ENCODE measurements at regions not wholly inside any gene's neighbourhood (a gene's known extent, or its start where the extent isn't known, plus 50 kb on each side); places are given as distances from the start of the nearest gene placed in this dataset.

DNA sequence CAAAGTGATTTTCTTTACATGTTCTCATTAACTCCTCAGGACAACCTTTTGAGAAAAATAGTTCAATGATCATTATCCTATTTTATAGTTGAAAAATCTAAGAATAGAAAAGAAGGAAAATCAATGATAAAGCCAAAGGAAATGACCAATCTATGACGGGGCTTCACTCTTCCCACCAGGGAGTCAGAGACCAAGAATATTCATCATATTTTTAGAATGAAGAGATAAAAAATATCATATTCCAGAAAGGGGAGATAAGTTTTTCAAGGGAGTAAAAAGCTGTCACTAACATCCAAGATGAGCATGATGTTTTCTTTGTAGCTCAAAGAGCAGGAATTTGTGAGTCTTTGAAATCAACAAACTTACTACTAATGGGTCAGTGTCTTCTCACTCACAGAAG is 71.5 kb upstream of the LPP start:
- TF ChIP-seq, protein P1, sequence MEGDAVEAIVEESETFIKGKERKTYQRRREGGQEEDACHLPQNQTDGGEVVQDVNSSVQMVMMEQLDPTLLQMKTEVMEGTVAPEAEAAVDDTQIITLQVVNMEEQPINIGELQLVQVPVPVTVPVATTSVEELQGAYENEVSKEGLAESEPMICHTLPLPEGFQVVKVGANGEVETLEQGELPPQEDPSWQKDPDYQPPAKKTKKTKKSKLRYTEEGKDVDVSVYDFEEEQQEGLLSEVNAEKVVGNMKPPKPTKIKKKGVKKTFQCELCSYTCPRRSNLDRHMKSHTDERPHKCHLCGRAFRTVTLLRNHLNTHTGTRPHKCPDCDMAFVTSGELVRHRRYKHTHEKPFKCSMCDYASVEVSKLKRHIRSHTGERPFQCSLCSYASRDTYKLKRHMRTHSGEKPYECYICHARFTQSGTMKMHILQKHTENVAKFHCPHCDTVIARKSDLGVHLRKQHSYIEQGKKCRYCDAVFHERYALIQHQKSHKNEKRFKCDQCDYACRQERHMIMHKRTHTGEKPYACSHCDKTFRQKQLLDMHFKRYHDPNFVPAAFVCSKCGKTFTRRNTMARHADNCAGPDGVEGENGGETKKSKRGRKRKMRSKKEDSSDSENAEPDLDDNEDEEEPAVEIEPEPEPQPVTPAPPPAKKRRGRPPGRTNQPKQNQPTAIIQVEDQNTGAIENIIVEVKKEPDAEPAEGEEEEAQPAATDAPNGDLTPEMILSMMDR (IDR thresholded peaks at IDR 0.05) = no peak
- Mint-ChIP-seq H3K36me3 (ENCODE audit: low read depth) (no peaks in the 10 kb centered on the region), H3K27me3 (peaks cover 1% of the 10 kb centered on the region), H3K4me1 (ENCODE audit: low read depth) (peaks cover 3% of the 10 kb centered on the region), H3K9me3 (peaks cover 4% of the 10 kb centered on the region), H3K27ac (no peak overlapping the region), H3K4me3 (no peak overlapping the region)
- intact Hi-C loops (cut with micrococcal nuclease) = no loop called here
- ChIA-PET POLR2A (no interaction called here), CTCF (interaction anchor here (1.1 to 2.7 kb wide), 2 partner anchors 102 to 342 kb away, joined by 3 to 12 read pairs; no protein-coding TSS in a partner anchor)
- no peak for ATAC-seq
- no peak for DNase-seq

DNA sequence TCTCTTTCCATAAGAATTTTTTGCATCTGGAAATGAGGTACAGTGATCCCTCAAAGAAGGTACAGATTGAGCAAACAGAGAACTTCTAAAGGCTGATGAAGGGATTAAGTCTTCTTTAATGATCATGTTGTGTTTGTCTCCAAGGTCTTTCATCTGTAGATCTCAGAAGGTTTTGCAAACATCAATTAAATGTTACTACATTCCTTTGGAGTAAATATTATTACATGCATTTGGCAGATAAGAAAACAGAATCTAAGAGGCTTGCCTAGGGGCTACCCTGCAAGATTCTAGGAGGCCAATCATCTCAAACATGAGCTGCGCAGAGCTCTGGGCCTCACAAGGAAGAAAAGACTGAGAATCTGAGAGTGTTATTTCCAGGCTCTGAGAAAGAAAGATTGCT is 70.9 kb upstream of the LPP start:
- intact Hi-C loops (cut with micrococcal nuclease) = no loop called here
- no peak for ATAC-seq
- no peak for DNase-seq
- no peaks in the 10 kb centered on the region for H3K4me1 Mint-ChIP-seq (ENCODE audit: low read depth)
- H3K9me3 Mint-ChIP-seq = peaks cover 4% of the 10 kb centered on the region
- H3K4me3 Mint-ChIP-seq = no peak overlapping the region
- ChIA-PET CTCF (interaction anchor here (1.1 to 2.7 kb wide), 2 partner anchors 102 to 343 kb away, joined by 3 to 12 read pairs; no protein-coding TSS in a partner anchor), POLR2A (no interaction called here)
- no peaks in the 10 kb centered on the region for H3K36me3 Mint-ChIP-seq (ENCODE audit: low read depth)
- TF ChIP-seq, protein P1 (IDR thresholded peaks at IDR 0.05) = no peak
- no peaks in the 10 kb centered on the region for H3K27me3 Mint-ChIP-seq
- H3K27ac Mint-ChIP-seq = no peak overlapping the region

DNA sequence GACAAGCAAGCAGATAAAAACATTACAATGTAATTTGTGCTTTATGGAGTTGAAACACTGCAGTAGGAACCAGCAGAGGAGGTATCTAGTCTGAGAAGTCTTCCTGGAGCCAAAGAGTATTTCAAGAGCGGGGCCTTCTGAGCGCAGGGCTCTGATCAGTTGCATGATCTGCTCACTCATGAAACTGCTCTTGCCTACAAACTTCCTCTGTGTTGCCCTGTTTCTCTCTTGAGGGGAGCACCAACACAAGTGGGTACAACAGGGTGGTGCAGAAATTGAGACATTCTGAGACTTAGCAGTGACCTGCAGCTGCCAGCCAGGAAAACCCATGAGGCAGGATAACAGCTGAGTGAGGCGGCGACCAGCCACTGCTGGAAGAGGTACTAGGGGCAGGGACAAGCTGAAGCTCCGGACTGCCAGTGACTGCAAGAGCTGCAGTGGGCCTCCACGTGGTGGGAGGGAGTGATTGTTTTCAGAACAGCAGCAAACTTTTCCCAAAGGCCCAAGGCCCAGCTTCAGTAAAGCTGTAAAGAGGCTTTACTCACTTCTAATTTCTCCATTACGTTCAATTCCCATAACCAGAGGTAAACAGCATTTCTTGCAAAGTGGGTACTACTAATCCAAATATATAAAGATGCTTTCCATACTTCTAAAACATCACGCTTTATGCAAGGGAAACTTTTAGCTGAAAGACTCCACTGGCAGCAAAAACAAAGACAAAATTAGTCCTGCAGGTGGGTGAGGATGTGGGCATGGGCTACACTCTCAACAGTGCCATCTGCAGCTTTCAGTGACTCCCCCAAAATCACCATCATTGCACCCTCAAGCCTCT is 69.0 kb upstream of the LPP start:
- Mint-ChIP-seq H3K9me3 (peaks cover 2% of the 10 kb centered on the region), H3K4me3 (no peak overlapping the region), H3K36me3 (ENCODE audit: low read depth) (no peaks in the 10 kb centered on the region), H3K4me1 (ENCODE audit: low read depth) (no peaks in the 10 kb centered on the region), H3K27me3 (no peaks in the 10 kb centered on the region), H3K27ac (no peak overlapping the region)
- ATAC-seq (no peak), DNase-seq (no peak)
- POLR2A ChIA-PET = no interaction called here
- intact Hi-C loops (cut with micrococcal nuclease) = no loop called here
- TF ChIP-seq, protein P1 (IDR thresholded peaks at IDR 0.05) = no peak
- CTCF ChIA-PET = interaction anchor here (0.5 to 1.4 kb wide), 5 partner anchors 111 to 1364 kb away, joined by 3 to 7 read pairs (median 3); no protein-coding TSS in a partner anchor

DNA sequence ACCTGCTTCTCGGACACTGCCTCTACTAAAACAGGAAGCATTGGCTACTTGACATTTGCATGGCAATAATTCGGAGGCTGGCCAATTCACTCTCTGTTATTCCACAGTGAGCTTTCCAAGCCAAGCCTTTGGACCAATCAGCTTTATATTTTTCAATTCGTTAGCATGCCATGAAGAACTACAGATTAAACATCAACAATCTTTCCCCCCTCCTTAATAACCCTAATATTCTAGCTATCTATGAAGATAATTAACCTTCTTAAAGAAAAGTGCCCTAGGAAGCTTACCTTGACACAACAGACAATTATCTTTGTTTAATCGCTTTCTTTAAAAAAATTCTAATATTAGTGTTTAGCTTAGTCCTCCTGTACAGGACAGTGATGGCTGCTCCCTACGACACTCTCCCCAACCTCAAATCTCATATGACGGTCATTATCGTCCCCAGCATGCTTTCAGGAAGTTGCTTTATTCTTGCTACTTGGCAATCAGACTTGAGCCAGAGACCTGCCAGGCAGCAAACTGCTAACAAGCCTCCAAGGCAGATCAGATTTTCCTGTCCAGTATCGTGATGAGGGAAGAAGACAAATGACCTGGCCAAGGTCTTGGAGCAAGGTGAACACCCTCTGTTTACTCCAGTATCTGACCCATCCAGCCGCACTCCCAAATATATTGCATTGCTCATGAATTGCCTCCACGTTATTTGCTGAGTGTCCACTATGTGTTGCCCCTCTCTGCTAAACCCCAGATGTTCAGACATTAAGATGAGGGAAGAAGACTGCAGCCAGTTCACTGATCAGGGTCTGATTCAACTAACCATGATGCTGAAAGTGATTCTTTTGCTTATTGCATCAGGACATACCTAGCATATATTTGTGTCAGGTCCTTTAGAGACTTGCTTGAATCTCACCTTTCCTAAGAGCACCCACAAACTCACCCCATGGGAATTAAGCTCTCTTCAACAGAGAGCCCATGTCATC is 68.1 kb upstream of the LPP start:
- Mint-ChIP-seq H3K9me3 (no peaks in the 10 kb centered on the region), H3K4me1 (ENCODE audit: low read depth) (no peaks in the 10 kb centered on the region)

More for the DNA sequence above, 68.1 kb upstream of the LPP start:
- H3K36me3 Mint-ChIP-seq (ENCODE audit: low read depth) = no peaks in the 10 kb centered on the region
- CTCF ChIA-PET = interaction anchor here (0.5 to 1.4 kb wide), 5 partner anchors 112 to 1363 kb away, joined by 3 to 7 read pairs (median 3); no protein-coding TSS in a partner anchor
- H3K4me3 Mint-ChIP-seq = no peak overlapping the region
- ATAC-seq (no peak), DNase-seq (no peak)
- intact Hi-C loops (cut with micrococcal nuclease) = no loop called here
- no peak overlapping the region for H3K27ac Mint-ChIP-seq
- POLR2A ChIA-PET = no interaction called here
- no peaks in the 10 kb centered on the region for H3K27me3 Mint-ChIP-seq
- TF ChIP-seq, protein P1 (IDR thresholded peaks at IDR 0.05) = no peak

Measured in activated CD8-positive, alpha-beta T cell treated with anti-CD3 and anti-CD28 coated beads for 36 hours (primary cell).